ENCODE measurements at regions not wholly inside any gene's neighbourhood (a gene's known extent, or its start where the extent isn't known, plus 50 kb on each side); places are given as distances from the start of the nearest gene placed in this dataset.

GRCh38 chr11:92625894-92626293, 343.6 kb upstream of the MTNR1B start:
- H3K27ac ChIP-seq (ENCODE audit: low read length), result no peak overlapping the region
- H2AFZ ChIP-seq (ENCODE audit: low read depth, low read length), result no peak overlapping the region
- H3K4me1 ChIP-seq (ENCODE audit: insufficient read depth, low read length), result no peaks in the 10 kb centered on the region
- no peak overlapping the region for H3K4me2 ChIP-seq (ENCODE audit: insufficient read depth, low read length)
- no peaks in the 10 kb centered on the region for H3K9me3 ChIP-seq (ENCODE audit: insufficient read depth, low read length, severe bottlenecking)
- no peaks in the 10 kb centered on the region for H3K36me3 ChIP-seq (ENCODE audit: insufficient read depth, low read length)
- ATAC-seq (ENCODE audit: insufficient read depth, low read depth) (no peak), DNase-seq (no peak)
- H3K9ac ChIP-seq (ENCODE audit: low read depth, low read length), result no peak overlapping the region
- no peaks in the 10 kb centered on the region for H4K20me1 ChIP-seq (ENCODE audit: insufficient read depth, low read length)
- H3K4me3 ChIP-seq (ENCODE audit: low read depth in 1 of 2, low read length in 2 of 2), result no peak overlapping the region
- H3K27me3 ChIP-seq (ENCODE audit: insufficient read depth, low read length, poor library complexity), result no peaks in the 10 kb centered on the region
- H3K79me2 ChIP-seq (ENCODE audit: insufficient read depth, low read length), result no peaks in the 10 kb centered on the region
- TF ChIP-seq, protein P1, sequence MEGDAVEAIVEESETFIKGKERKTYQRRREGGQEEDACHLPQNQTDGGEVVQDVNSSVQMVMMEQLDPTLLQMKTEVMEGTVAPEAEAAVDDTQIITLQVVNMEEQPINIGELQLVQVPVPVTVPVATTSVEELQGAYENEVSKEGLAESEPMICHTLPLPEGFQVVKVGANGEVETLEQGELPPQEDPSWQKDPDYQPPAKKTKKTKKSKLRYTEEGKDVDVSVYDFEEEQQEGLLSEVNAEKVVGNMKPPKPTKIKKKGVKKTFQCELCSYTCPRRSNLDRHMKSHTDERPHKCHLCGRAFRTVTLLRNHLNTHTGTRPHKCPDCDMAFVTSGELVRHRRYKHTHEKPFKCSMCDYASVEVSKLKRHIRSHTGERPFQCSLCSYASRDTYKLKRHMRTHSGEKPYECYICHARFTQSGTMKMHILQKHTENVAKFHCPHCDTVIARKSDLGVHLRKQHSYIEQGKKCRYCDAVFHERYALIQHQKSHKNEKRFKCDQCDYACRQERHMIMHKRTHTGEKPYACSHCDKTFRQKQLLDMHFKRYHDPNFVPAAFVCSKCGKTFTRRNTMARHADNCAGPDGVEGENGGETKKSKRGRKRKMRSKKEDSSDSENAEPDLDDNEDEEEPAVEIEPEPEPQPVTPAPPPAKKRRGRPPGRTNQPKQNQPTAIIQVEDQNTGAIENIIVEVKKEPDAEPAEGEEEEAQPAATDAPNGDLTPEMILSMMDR (IDR thresholded peaks at IDR 0.05; ENCODE audit: borderline replicate concordance, extremely low read depth, low read length, poor library complexity, severe bottlenecking), result no peak
- TF ChIP-seq EZH2 (IDR thresholded peaks at IDR 0.05; ENCODE audit: borderline replicate concordance, low read depth, low read length, severe bottlenecking), result no peak

- Histone ChIP-seq H3K27ac (ENCODE audit: low read length) (no peak overlapping the region), H3K9me3 (ENCODE audit: insufficient read depth, low read length, severe bottlenecking) (no peaks in the 10 kb centered on the region), H3K4me1 (ENCODE audit: insufficient read depth, low read length) (no peaks in the 10 kb centered on the region), H3K9ac (ENCODE audit: low read depth, low read length) (no peak overlapping the region), H3K4me3 (ENCODE audit: low read depth in 1 of 2, low read length in 2 of 2) (no peak overlapping the region), H3K79me2 (ENCODE audit: insufficient read depth, low read length) (no peaks in the 10 kb centered on the region), H4K20me1 (ENCODE audit: insufficient read depth, low read length) (no peaks in the 10 kb centered on the region), H3K36me3 (ENCODE audit: insufficient read depth, low read length) (no peaks in the 10 kb centered on the region), H3K27me3 (ENCODE audit: insufficient read depth, low read length, poor library complexity) (no peaks in the 10 kb centered on the region), H3K4me2 (ENCODE audit: insufficient read depth, low read length) (no peak overlapping the region), H2AFZ (ENCODE audit: low read depth, low read length) (no peak overlapping the region)
- no peak for DNase-seq
- no peak for TF ChIP-seq EZH2 (IDR thresholded peaks at IDR 0.05; ENCODE audit: borderline replicate concordance, low read depth, low read length, severe bottlenecking)
- TF ChIP-seq, protein P1 (IDR thresholded peaks at IDR 0.05; ENCODE audit: borderline replicate concordance, extremely low read depth, low read length, poor library complexity, severe bottlenecking), result no peak
- no peak for ATAC-seq (ENCODE audit: insufficient read depth, low read depth)
Measured at GRCh38 chr11:92626624-92627023, 342.8 kb upstream of the MTNR1B start.

DNA sequence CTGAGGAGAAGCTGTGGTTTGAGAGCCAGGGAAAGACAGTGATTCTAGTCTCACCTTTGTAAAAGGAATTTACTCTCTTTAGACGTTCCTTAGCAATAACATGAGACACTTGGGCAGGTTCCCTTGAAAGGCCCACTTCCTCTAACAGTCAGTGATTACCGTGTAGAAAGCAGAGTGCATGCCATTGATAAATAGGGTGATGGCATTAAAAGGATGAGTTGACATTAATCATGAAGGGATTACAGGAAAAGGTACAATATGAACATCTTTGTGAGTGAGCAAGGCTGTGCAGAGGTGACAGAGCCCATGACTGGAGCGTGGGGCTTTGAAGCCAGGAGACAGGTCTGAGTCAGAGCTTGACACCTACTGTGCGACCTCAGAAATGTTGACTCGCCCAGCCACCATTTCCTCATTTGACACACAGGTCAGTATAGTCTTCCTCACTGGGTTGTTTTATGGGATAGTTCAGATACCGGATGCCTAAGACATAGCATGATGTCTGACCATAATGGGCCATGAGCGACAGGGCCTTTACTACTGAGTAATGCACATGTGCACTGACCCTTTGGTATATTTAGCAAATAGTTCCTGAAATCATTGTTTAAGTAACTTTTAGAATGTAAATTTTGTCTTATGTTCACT, 341.7 kb upstream of the MTNR1B start:
- no peak for ATAC-seq (ENCODE audit: insufficient read depth, low read depth)
- no peaks in the 10 kb centered on the region for H3K79me2 ChIP-seq (ENCODE audit: insufficient read depth, low read length)
- no peak overlapping the region for H3K4me2 ChIP-seq (ENCODE audit: insufficient read depth, low read length)
- H3K9ac ChIP-seq (ENCODE audit: low read depth, low read length), result no peak overlapping the region
- no peak overlapping the region for H2AFZ ChIP-seq (ENCODE audit: low read depth, low read length)
- no peaks in the 10 kb centered on the region for H3K4me1 ChIP-seq (ENCODE audit: insufficient read depth, low read length)
- no peak for DNase-seq
- H3K36me3 ChIP-seq (ENCODE audit: insufficient read depth, low read length), result no peaks in the 10 kb centered on the region
- no peaks in the 10 kb centered on the region for H3K27me3 ChIP-seq (ENCODE audit: insufficient read depth, low read length, poor library complexity)
- TF ChIP-seq, protein P1 (IDR thresholded peaks at IDR 0.05; ENCODE audit: borderline replicate concordance, extremely low read depth, low read length, poor library complexity, severe bottlenecking), result no peak
- no peak for TF ChIP-seq EZH2 (IDR thresholded peaks at IDR 0.05; ENCODE audit: borderline replicate concordance, low read depth, low read length, severe bottlenecking)
- H4K20me1 ChIP-seq (ENCODE audit: insufficient read depth, low read length), result no peaks in the 10 kb centered on the region
- H3K27ac ChIP-seq (ENCODE audit: low read length), result no peak overlapping the region
- H3K9me3 ChIP-seq (ENCODE audit: insufficient read depth, low read length, severe bottlenecking), result no peaks in the 10 kb centered on the region
- no peak overlapping the region for H3K4me3 ChIP-seq (ENCODE audit: low read depth in 1 of 2, low read length in 2 of 2)
